ENCODE measurements at regions not wholly inside any gene's neighbourhood (a gene's known extent, or its start where the extent isn't known, plus 50 kb on each side); places are given as distances from the start of the nearest gene placed in this dataset.

- Histone ChIP-seq H3K27ac (no peak overlapping the region), H3K27me3 (peaks cover 0 to 99% (median 4%) of the 10 kb centered on the region in 4 donors), H3K4me1 (no peaks in the 10 kb centered on the region), H3K36me3 (no peaks in the 10 kb centered on the region), H3K9me3 (no peaks in the 10 kb centered on the region), H3K4me3 (no peak overlapping the region)
- DNase-seq = no peak
- intact Hi-C loops (cut with DNase I) = no loop called here
- WGBS, 2 donors = 87 to 94% methylated on average over 3 of the region's 3 CpGs
- TF ChIP-seq CTCF (IDR thresholded peaks at IDR 0.05) = no peak
- TF ChIP-seq POLR2A (IDR thresholded peaks at IDR 0.05) = no peak
Measured at GRCh38 chr7:25876092-25876491, 275.9 kb upstream of the NFE2L3 start.

DNA sequence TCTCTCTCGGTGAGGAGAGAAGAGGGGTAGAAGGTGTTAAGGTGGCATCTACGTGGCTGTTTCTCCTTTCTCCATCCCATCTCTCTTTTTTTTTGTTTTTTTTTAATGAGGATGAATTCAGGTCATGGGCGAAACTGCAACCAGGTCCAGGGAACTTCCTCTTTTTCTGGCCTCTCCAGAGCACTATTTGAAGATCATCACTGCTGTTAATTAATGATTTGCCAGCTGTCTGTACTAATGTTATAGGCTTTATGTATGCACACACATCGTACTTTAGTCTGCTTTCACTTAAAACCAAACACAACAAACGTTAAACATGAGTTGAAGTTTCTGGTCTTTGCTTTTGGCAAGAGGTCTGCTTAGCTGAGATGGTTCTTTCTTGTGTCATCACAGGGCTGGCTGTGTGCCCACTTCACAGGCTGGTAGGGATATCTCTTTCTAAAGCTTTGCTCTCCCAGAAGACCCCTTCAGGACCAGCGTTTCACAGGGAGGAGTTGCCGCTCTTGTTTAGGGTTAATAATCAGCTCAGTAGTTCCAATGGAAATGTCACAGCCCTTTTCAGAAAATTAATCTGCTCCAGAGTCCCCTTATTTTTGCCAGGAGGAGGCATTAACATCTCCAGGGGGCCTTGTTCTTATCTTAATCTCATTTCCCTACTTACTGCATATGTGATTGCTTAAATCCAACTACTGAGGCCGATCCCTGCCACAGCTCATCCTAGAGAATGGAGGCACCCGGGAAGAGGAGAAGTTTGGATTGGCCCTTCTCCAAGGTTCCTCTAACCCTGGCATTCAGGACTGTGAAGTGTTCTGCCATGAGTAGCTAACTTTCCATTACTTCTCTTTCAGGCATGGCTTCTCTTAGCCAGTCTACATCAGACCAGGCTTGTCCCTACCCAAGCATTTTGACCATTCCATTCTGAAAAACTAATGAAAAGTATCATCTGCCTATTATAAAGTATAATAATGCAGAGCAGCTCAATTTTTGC, 273.9 kb upstream of the NFE2L3 start:
- no peaks in the 10 kb centered on the region for H3K4me1 ChIP-seq
- DNase-seq = no peak
- intact Hi-C loops (cut with DNase I) = no loop called here
- TF ChIP-seq CTCF (IDR thresholded peaks at IDR 0.05) (no peak), POLR2A (IDR thresholded peaks at IDR 0.05) (no peak)
- no peaks in the 10 kb centered on the region for H3K36me3 ChIP-seq
- no peak overlapping the region for H3K27ac ChIP-seq
- no peak overlapping the region for H3K4me3 ChIP-seq
- 51 to 66% methylated on average over 8 to 9 of the region's 9 CpGs for whole genome bisulfite sequencing, 2 donors
- no peaks in the 10 kb centered on the region for H3K9me3 ChIP-seq
- H3K27me3 ChIP-seq = peaks cover 0 to 99% (median 6%) of the 10 kb centered on the region in 4 donors

- intact Hi-C loops (cut with DNase I) = no loop called here
- TF ChIP-seq CTCF (IDR thresholded peaks at IDR 0.05) (no peak), POLR2A (IDR thresholded peaks at IDR 0.05) (no peak)
- WGBS, 2 donors = 84 to 93% methylated on average over 3 of the region's 3 CpGs
- Histone ChIP-seq H3K4me3 (no peak overlapping the region), H3K27ac (no peak overlapping the region), H3K9me3 (no peaks in the 10 kb centered on the region), H3K4me1 (no peaks in the 10 kb centered on the region), H3K27me3 (peaks cover 0 to 99% (median 8%) of the 10 kb centered on the region in 4 donors), H3K36me3 (no peaks in the 10 kb centered on the region)
- DNase-seq = no peak
Measured at GRCh38 chr7:25879799-25880198, 272.2 kb upstream of the NFE2L3 start.

DNA sequence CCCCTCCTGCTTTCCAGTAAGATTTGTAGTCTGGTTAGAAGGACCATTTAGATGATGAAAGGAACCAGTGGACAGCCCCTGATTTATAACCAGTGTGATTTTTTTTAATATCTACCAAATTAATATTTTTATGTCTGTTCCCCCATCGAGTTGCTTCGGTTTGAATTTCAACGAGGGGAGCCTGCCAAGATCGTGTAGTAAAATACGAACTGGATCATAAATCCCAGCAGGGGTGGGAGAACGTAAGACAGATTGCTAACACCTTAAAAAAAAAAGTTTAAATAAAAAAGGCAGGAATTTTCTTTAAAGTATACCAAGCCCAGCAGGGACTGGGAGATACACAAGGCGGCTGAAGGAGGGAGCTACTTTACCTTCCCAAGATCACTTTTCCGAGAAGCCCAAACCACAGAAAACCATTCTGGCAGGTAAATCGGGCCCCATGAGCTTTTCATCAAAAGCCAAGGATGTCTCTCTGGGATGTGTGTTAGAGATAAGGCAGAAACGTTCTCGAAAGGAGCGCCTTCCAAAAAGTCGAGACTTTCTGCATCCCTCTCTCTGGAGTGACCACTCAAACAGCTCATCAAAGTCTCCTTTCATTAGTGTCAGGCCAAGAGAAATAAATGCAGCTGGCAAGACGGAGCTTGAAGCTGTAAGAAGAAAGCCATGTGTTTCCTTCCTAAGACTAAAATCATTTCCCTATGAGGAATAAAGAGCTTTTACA, 270.5 kb upstream of the NFE2L3 start:
- no peak overlapping the region for H3K4me3 ChIP-seq
- peaks cover 0 to 95% (median 4%) of the 10 kb centered on the region in 4 donors for H3K27me3 ChIP-seq
- H3K36me3 ChIP-seq = no peaks in the 10 kb centered on the region
- no peaks in the 10 kb centered on the region for H3K4me1 ChIP-seq
- H3K9me3 ChIP-seq = no peaks in the 10 kb centered on the region
- TF ChIP-seq POLR2A (IDR thresholded peaks at IDR 0.05) (no peak), CTCF (IDR thresholded peaks at IDR 0.05) (no peak)
- DNase-seq = no peak
- no peak overlapping the region for H3K27ac ChIP-seq
- 65 to 70% methylated on average over 14 of the region's 14 CpGs for WGBS, 2 donors
- intact Hi-C loops (cut with DNase I) = no loop called here
